Hypothalamus (tissue), 51 donors: ENCODE measurements at regions not wholly inside any gene's neighbourhood (a gene's known extent, or its start where the extent isn't known, plus 50 kb on each side); places are given as distances from the start of the nearest gene placed in this dataset.
"Not testable (repeated sequence)": the region's sequence is repeated elsewhere in the genome, so short reads cannot be mapped to it uniquely, and the experiment has no call there.

Experiments
- DNase-seq, 51 donors: peaks; one replicate each; lab custom pipeline; 2025; lab: John Stamatoyannopoulos, UW

DNA sequence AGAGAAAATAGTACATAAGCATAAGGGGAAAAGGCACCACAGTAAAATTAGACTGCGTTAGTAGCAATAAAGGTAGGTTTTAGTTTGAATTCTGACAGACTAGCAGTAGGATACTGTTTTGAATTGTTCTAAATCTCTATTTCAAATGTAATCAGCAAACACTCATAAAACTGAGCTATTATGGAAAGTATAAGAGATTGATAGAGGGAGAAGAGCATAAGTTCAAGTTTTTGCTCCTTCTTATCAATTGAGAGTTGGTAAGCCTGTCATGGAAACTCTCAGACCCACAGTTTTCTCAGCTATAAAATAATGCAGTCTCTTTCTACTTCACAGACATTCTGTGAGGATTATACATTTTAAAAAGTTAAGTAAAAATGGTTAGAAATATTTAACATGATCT is 840.2 kb upstream of the CNTN5 start:
- DNase-seq = no peak

DNA sequence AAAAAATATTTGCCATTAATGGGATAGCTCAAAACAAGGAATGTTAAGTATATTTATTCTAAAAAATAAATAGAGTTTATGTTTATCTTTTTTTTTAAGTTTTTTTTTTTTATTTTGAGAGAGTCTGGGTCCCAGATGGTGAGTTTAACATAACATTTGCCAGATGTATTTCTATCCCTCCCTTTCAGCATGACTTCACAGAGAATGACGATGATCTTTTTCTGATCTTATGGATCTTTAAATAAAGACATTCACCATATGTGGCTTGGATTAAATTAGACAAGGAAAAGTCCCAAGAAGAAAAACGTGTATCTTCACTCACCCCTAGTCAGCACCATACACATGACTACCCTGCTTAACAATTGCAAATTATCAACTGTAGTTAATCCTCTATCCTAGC is 839.8 kb upstream of the CNTN5 start:
- DNase-seq = no peak

DNA sequence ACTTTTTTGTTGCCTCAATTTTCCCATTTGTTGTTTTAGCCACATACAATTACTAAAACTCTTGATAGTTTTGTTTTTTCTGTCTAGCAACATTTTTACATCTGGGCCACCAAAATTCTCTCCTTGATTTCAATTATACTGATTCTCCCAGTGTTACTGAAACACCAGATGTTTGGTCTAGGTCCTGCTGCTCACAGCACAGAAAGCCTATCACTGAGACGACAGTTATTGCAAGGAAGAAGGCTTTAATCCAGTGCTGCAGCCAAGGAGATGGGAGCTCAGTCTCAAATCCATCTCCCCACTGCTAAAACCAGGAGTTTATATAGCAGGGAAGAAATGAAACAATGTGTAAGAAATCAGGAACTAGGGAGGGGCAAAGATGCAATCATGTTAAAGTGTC is 837.7 kb upstream of the CNTN5 start:
- DNase-seq = no peak

DNA sequence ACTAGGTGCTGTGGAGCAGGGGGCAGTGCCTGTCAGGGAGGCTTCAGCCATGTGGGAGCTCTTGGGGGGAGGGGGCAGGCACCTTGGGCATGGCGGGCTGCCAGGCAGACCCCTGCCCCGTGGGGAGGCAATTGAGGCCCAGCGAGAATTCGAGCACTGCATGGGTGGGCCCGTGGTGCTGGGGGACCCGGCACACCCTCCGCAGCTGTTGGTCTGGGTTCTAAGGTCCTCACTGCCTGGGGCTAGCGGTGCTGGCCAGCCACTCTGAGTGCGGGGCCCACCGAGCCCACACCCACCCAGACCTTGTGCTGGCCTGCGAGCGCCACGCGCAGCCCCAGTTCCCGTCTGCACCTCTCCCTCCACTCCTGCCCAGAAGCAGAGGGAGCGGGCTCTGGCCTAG is 835.5 kb upstream of the CNTN5 start:
- DNase-seq = no peak

DNA sequence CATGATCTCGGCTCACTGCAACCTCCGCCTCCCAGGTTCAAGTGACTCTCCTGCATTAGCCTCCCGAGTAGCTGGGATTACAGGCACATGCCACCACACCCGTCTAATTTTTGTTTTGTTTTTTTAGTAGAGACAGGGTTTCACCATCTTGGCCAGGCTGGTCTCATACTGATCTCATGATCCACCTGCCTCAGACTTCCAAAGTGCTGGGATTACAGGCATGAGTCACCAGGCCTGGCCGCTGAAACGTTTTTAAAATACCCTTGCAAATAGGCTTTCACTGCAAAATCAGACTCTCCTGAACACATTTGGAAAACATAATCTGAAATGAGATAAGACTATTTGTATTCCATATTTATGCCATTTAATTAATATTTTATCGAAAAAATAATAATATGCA is 826.1 kb upstream of the CNTN5 start:
- no peak for DNase-seq

DNA sequence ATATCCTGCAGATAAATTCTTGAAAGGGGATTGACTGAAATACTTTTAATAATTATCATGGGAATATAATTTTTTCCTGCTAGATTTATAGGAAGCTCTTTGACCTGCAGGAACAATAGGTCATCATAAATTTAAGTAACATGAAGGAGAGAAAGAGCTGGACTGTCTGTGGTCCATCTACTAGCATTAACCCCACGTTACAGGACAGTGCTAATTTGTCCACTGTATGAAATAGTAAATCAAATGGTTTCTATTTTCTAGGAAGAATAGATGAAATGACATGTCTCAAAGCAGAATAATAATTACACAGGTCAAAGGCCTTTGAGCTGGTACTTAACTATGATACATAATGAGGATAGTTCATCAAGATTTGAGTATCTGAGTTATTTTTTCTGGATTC is 825.4 kb upstream of the CNTN5 start:
- DNase-seq = no peak

DNA sequence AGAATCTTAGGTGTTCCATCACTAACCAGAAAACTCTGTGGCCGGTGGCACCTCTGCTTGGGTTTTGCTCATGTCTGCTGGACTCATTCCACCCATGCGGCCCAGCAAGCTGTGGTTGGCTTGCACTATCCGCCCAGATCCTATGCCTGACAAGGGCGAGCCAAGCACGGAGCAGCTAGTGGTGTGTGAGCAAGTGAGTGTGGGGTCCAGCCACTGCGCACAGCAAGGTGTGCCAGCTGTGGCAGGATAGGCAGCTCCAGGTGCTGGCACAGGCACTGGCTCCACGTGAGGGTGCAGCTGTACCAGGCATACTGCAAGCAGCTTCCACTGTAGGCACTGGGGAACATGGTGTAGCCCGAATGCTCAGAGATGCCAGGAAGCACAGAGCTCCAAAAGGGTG is 813.7 kb upstream of the CNTN5 start:
- no peak for DNase-seq

DNA sequence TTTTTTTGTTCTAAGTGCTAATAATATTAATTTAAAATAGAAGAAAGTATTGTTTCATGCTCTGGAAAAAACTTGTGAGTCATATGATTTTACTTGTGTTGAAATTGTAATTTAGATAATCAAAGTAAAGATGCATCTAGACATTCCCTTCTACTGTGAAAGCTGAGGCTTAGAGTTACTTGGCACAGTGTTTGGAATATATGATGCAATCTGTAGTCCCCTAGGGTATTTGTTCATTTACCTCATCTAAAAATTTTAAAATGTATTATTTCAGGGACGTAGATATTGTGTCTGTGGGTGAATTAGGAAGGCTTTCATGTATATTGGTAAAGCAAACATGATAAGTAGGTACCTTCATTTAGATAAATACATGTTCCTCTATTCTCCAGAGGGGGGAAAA is 793.5 kb upstream of the CNTN5 start:
- no peak for DNase-seq

DNA sequence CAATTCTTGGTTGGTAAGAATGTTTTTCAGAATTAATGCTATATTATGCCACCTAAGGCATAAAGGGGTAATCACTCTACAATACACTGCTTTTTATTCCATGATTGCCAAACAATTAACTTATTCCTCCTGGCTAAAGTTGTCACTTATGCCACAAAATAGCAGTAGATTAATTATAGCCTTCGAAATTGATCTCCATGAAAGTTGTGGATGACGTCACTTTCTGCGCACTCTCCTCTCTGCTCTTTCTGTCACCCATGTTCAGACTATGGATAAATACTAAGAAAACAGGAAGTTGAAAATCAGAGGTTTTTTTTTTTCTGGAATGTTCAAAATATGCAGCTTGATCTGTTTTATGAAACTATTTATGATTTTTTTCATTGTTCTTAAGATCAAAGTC is 790.1 kb upstream of the CNTN5 start:
- no peak for DNase-seq

DNA sequence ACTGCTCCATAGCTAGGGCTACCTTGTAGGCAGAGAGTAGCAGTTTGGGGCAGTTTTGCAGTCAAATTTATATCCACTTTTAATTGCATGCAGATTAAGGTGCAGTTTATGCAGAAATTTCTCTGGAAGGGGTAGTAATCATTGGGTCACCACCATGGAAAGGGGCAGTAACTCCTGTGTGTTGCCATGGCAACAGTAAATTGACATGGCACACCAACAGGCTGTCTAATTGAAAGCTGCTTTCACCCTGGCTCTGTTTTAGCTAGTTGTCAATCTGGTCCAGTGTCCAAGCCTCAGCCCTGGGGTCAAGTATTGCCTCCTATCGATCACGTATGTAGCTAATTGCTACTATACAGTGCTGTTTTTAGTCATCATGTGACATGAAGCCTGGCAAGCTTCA is 786.1 kb upstream of the CNTN5 start:
- no peak for DNase-seq

DNA sequence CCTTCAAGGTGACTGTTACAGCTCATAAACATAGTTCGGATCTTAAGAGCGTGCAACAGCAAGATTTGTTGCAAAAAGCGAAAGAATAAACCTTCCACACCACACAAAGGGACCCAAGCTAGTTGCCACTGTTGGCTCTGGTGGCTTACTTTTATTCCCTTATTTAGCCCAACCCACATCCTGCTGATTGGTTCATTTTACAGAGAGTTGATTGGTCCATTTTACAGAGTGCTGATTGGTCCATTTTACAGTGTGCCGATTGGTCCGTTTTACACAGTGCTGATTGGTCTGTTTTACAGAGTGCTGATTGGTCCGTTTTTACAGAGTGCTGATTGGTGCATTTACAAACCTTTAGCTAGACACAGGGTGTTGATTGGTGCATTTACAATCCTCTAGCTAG is 776.9 kb upstream of the CNTN5 start:
- no peak for DNase-seq

DNA sequence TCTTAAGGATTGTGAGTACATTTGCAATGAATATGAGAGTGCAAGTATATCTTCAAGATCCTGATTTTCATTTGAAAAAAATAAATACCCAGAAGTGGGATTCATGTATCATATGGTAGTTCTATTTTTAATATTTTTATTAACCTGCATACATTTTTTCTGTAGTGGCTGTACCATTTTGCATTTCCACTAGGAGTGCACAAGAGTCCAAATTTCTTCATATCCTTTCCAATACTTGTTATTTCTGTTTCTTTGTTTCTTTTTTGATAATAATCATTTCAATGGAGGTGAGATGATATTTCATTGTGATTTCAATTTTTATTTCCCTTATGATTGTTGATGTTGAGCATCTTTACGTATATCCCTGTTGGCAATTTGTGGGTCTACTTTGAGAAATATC is 759.8 kb upstream of the CNTN5 start:
- DNase-seq = no peak

DNA sequence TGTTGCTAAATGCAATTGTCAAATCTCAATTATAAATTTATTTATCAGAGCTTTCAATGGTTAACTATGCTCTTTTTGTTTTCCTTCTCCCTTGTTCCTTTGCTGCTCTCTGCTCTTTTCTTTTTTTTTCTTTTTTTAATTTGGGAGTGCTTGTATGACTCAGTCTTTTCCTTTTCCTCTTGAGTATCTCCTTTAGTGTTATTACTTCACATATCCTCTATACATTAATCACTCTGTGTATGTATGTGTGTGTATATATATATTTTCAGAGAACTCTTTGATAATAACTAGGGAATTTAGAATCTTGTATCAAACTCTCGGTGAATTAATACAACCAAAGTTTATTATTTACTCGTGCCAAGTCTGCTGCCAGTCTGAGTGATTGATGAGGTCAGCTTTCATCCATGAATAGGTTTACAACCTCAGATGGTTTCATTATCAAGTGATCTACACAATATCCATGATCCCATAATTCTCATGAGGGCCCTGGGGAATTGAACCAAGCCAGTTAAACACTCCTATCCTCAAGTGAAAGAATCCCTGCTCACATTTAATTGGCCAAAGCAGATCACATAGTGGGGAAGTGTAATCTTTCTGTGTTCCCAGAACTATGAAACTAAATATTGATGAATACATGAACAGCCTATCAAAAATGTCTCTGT is 743.4 kb upstream of the CNTN5 start:
- no peak for DNase-seq

DNA sequence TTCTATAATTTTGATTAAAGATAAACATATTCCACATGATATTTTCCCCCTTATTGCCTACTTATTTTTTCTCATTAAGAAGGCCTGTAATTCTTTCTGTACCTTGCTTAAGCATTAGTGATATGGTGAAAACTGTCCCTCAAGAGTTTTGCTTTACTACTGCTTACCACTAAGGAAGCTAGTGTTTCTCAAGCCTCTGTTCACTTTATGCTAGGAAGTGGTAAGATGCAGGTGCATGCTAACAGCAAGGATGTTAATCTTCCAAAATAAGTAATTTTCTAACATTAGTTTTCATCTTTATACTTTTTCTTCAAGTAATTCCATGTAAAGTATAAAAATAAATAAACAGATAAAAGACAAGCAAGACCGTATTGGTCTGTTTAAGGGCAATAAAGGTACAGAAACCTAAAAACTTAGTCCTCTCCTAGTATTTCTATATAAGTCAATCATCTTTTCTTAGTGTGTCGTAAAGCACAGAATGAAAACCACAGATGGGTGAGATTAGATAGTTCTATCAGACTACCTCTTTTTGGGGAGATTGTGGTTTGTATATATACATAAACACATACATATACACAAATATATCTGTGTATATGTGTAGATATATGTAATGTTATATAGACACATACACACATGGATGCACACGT is 731.0 kb upstream of the CNTN5 start:
- no peak for DNase-seq

DNA sequence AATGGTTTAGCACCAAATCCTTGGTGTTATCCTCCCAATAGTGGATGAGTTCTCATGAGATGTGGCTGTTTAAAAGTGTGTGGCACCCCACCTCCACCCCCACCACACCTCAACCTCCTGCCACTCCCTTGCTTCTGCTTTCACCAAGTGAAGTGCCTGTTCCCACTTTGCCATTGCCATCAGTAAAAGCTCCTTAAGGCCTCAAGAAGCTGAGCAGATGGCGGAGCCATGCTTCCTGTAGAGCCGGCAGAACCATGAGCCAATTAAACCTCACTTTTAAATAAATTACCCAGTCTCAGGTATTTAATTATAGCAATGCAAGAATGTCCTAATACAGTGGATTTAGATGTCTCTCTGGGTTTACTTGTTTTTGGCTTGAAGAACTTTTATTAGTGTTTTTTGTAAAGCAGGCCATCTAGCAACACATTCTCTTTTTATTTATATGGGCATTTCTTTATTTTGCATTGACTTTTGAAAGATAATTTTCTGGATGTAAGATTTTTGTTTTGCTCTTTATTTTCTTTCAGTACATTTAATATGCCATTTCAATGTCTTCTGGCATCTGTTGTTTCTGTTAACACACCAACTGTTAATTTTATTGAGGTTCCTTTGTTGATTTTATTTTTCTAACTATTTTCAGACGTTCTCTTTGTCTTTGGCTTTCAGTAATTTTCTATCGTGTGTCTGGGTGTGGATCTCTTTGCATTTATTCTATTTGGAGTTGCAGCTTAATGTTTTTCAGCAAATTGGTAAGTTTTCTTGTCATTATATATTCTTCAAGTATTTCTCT is 724.5 kb upstream of the CNTN5 start:
- no peak for DNase-seq

DNA sequence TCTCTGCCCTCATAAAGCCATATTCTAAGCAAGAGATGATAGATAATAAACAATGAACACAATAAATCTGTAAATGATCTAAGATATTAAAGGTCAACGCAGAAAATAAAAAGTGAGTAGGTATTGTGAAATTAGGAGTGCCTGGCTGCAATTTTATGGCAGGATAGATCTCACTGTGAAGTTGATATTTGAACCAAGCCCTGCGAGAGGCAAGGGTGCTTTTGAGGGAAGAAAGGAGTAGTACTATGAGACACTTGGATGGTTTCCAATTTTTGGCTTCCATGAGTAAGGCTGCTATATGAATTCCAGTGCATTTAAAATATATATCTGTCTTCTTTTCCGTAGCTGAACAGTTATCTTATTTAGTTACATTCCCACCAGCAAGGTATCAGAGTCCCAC is 720.0 kb upstream of the CNTN5 start:
- no peak for DNase-seq

DNA sequence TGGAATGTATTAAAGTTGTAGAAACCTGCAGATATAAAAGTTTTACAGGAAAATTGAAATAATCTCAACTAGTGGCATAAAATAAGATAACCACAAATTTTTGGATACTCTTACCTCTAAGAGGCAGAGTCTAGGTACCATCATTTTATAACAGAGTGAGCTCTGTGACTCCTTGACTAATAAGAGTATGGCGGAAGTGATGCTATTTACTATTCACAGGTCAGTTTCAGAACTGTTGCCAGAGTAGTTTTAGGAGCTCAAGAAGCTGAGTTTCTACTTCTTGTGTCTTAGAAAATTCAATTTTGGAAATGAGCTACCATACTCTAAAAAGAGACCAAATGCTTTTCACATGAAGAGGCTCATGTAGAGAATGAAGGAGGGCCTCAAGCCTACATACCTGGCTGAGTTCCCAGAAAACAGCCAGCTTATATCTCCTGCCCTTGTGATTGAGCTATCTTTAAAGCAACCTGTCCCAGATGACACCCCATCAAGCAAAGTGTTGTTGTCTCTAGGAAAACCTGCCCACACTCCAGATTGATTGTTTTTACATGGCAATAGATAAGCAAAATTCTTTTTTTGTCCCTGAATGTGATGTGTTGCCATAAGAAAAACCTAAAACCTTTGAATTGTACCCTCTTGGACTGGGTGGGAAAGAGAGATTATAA is 712.8 kb upstream of the CNTN5 start:
- no peak for DNase-seq

DNA sequence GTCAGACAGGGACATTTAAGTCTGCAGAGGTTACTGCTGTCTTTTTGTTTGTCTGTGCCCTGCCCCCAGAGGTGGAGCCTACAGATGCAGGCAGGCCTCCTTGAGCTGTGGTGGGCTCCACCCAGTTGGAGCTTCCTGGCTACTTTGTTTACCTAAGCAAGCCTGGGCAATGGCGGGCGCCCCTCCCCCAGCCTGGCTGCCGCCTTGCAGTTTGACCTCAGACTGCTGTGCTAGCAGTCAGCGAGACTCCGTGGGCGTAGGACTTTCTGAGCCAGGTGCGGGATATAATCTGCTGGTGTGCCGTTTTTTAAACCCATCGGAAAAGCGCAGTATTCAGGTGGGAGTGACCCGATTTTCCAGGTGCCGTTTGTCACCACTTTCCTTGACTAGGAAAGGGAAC is 690.4 kb upstream of the CNTN5 start:
- not testable (repeated sequence) for DNase-seq

DNA sequence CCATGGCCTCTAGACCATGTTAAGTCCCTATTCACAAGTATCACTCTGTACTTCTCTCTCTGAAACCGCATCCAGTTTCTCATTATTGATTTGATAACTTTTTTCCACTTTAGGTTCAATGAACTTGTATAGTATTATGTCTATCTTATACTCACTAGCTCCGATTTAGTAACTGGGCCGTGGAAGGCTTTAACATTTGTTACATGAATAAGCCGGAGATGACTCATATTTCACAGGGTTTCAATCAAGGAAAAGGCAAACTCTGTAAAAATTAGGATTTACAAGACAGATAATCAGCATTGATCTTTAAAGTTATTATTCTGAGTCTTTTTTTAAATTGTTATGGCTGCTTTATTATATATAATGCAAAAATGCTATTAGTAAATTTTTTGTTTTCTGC is 662.2 kb upstream of the CNTN5 start:
- DNase-seq = no peak

DNA sequence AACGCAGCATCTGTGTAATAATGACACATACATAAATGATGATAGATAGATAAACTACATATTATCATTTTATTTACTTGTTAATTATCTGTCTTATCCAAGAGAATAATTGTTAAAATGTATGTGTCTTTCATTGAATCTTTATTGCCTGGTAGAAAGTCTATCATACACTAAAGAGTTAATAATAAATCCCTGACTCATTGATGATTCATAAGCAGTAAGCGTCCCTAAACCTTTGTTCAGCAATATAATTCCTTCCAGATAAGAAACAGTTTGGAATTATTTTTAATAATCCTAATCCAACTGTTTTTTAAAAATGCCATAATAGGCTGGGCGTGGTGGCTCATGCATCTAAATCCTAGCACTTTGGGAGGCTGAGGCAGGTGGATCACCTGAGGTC is 655.6 kb upstream of the CNTN5 start:
- DNase-seq = no peak

DNA sequence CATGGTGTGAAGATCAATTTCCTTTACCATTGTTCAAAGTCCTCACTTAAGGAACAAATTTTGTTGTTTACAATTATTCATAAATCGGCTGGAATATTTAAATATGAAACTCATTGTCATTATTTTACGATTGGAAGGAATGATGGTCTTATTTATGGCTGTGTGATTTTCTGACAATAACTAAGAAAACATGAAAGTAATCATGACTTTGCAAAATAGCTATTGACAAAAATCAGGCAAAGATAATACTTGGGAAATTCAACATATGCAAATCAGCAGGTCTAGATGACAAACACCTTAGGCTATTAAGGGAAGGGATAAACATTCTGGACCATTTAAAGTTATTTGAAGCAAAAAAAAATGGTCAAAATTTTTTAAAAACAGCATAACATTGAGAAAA is 654.8 kb upstream of the CNTN5 start:
- no peak for DNase-seq

DNA sequence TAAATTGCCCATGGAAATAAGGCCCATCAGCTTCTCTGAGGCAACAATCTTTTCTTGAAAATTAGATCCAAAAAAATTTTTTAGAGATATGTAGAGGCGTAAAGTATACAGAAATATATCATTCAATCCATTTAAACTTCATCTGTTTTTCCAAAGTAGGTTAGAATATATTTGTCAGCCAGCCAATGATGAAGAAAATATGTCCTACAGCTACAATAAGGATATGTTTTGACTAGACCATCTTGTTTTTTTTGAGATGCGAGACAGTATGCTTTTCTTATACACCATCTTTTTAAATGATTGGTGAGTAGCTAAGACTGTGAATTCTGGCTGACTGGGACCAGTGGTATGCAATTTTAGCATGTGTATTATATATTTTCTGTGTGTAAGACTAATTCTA is 630.4 kb upstream of the CNTN5 start:
- DNase-seq = no peak
